BJ (cell line): ENCODE measurements at regions not wholly inside any gene's neighbourhood (a gene's known extent, or its start where the extent isn't known, plus 50 kb on each side); places are given as distances from the start of the nearest gene placed in this dataset.

Experiments
- CTCF ChIA-PET: fragments of 350-600 bp; formaldehyde crosslinking; extraction: SDS; loops from one replicate; lab custom pipeline; 2021; ENCODE audit warnings: antibody characterized with exemption, inconsistent platforms; lab: Yijun Ruan, JAX
- POLR2A ChIA-PET: fragments of 300-600 bp; sonication (Branson Sonifier 250); formaldehyde crosslinking; extraction: SDS; loops from one replicate; lab custom pipeline; 2021; ENCODE audit warnings: antibody characterized with exemption; lab: Charles Lee
- DNase-seq: peaks from one replicate; pipeline ENCODE4 v3.0.0-alpha.2; 2011; ENCODE audit warnings: low read depth
- H3K27me3 ChIP-seq: 2 replicates; pipeline ENCODE4 v1.6.0; 2011; ENCODE audit warnings: low read length; ENCODE audit not compliant: control insufficient read depth, insufficient read depth
- H3K36me3 ChIP-seq: 2 replicates; pipeline ENCODE4 v1.5.1; 2011; ENCODE audit warnings: low read length; ENCODE audit not compliant: control insufficient read depth, insufficient read depth
- H3K4me3 ChIP-seq: 2 replicates; pipeline ENCODE4 v1.5.1; 2011; ENCODE audit warnings: low read depth, mild to moderate bottlenecking, control low read depth, low read length
- CTCF ChIP-seq: IDR thresholded peaks from 2 replicates; pipeline ENCODE4 v1.5.1; 2011; ENCODE audit warnings: low read depth, mild to moderate bottlenecking, control low read depth, inconsistent platforms, low read length, moderate library complexity; ENCODE audit not compliant: insufficient read depth

DNA sequence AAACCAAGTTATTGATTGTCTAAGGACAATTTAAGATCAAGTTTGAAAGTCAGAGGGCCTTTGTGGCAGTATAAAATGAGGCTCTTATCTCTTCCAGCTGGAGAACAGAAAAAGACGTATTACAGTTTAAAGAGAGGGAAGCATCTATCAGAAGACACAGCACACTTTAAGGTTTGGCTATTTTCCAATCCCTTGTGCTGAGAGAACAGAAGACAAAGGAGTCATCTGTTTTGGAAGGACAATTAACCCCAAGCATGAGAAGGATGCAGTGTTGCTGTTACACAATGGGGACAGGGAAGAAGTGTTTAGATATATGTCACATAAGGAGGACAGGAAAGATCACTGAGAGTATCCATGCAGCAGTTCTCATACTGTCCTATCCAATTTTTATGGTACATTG, 1224.2 kb upstream of the SORCS1 start:
- CTCF ChIA-PET = no interaction called here
- Histone ChIP-seq H3K36me3 (no peaks in the 10 kb centered on the region), H3K4me3 (no peak overlapping the region), H3K27me3 (no peaks in the 10 kb centered on the region)
- POLR2A ChIA-PET = no interaction called here
- DNase-seq = no peak
- TF ChIP-seq CTCF = no peak

- ChIA-PET POLR2A (no interaction called here), CTCF (no interaction called here)
- no peaks in the 10 kb centered on the region for H3K36me3 ChIP-seq
- TF ChIP-seq CTCF = no peak
- H3K27me3 ChIP-seq = no peaks in the 10 kb centered on the region
- H3K4me3 ChIP-seq = no peak overlapping the region
- no peak for DNase-seq
These were observed 1221.5 kb upstream of the SORCS1 start for GRCh38 chr10:108385963-108386362.

- no peaks in the 10 kb centered on the region for H3K36me3 ChIP-seq
- no peak for DNase-seq
- no peak overlapping the region for H3K4me3 ChIP-seq
- POLR2A ChIA-PET = no interaction called here
- H3K27me3 ChIP-seq = no peaks in the 10 kb centered on the region
- TF ChIP-seq CTCF = no peak
- CTCF ChIA-PET = no interaction called here
These were observed 1219.9 kb upstream of the SORCS1 start for GRCh38 chr10:108384378-108384777.

- ChIA-PET POLR2A (no interaction called here), CTCF (no interaction called here)
- no peak for TF ChIP-seq CTCF
- H3K27me3 ChIP-seq = no peaks in the 10 kb centered on the region
- no peak for DNase-seq
- H3K4me3 ChIP-seq = no peak overlapping the region
- H3K36me3 ChIP-seq = no peaks in the 10 kb centered on the region
These were observed 1214.3 kb upstream of the SORCS1 start for GRCh38 chr10:108378779-108379178.

- Histone ChIP-seq H3K27me3 (no peaks in the 10 kb centered on the region), H3K4me3 (no peak overlapping the region), H3K36me3 (no peaks in the 10 kb centered on the region)
- TF ChIP-seq CTCF = no peak
- CTCF ChIA-PET = no interaction called here
- no peak for DNase-seq
- POLR2A ChIA-PET = no interaction called here
These were observed 1211.2 kb upstream of the SORCS1 start for GRCh38 chr10:108375691-108376090.
